RWPE1 (cell line): ENCODE measurements at regions not wholly inside any gene's neighbourhood (a gene's known extent, or its start where the extent isn't known, plus 50 kb on each side); places are given as distances from the start of the nearest gene placed in this dataset.

Experiments used
- CTCF ChIA-PET: fragments of 350-600 bp; sonication (Branson Sonifier 250); formaldehyde crosslinking; extraction: SDS; loops from one replicate; lab custom pipeline; 2021; lab: Yijun Ruan, JAX
- POLR2A ChIA-PET: fragments of 400-600 bp; formaldehyde crosslinking; extraction: SDS; loops from one replicate; lab custom pipeline; 2020; ENCODE audit warnings: antibody characterized with exemption; ENCODE audit not compliant: low non-redundant PET; lab: Yijun Ruan, JAX
- DNase-seq: peaks from one replicate; pipeline ENCODE4 v3.0.0; 2012; ENCODE audit warnings: low spot score
- H3K27ac ChIP-seq: fragments of 450-650 bp; 2 replicates; pipeline ENCODE4 v1.5.1; 2017
- CTCF ChIP-seq: fragments of 450-650 bp; conservative IDR thresholded peaks from 2 replicates; pipeline ENCODE4 v1.5.1; 2017; ENCODE audit warnings: low read depth, mild to moderate bottlenecking

- no peak for DNase-seq
- H3K27ac ChIP-seq, result no peak overlapping the region
- ChIA-PET CTCF (interaction anchor here (0.6 kb wide), 1 partner anchor 474 kb away, joined by 3 read pairs; no protein-coding TSS in a partner anchor), POLR2A (no interaction called here)
- TF ChIP-seq CTCF, result no peak
These were observed 71.3 kb downstream of the PTHLH start for GRCh38 chr12:27900920-27901879.

GRCh38 chr12:27899151-27899661 is 73.3 kb downstream of the PTHLH start:
- no peak for TF ChIP-seq CTCF
- DNase-seq, result peak; percentile 76
- ChIA-PET CTCF (no interaction called here), POLR2A (no interaction called here)
- H3K27ac ChIP-seq, result no peak overlapping the region

DNA sequence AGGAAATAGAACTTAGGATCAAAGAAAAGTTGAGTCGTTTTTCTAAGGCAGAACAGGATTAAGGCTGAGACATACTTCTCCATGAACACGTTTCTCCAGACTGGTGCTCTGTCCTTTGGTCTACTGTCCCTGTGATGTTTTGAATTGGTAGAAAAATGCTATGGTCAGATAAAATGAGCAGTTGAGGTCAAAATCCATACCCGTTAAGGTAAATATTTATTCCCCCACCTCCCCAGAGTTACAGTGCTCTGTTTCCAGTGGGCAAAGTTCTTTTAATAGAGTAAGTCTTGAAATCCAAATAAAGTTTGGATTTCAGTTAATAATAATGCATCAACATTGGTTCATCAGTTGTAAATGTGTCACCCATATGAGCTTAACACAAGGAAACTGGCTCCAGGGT is 74.5 kb downstream of the PTHLH start:
- no peak for DNase-seq
- no peak overlapping the region for H3K27ac ChIP-seq
- TF ChIP-seq CTCF, result no peak
- ChIA-PET POLR2A (no interaction called here), CTCF (no interaction called here)

GRCh38 chr12:27896419-27896990 is 76.0 kb downstream of the PTHLH start:
- ChIA-PET CTCF (no interaction called here), POLR2A (no interaction called here)
- no peak overlapping the region for H3K27ac ChIP-seq
- no peak for DNase-seq
- TF ChIP-seq CTCF, result no peak

- TF ChIP-seq CTCF, result no peak
- CTCF ChIA-PET, result no interaction called here
- no peak overlapping the region for H3K27ac ChIP-seq
- no peak for DNase-seq
- POLR2A ChIA-PET, result no interaction called here
These were observed 78.2 kb downstream of the PTHLH start for GRCh38 chr12:27894309-27894708.

- no peak overlapping the region for H3K27ac ChIP-seq
- CTCF ChIA-PET, result no interaction called here
These were observed 92.8 kb downstream of the PTHLH start for GRCh38 chr12:27879708-27880107.

More at GRCh38 chr12:27879708-27880107, 92.8 kb downstream of the PTHLH start:
- TF ChIP-seq CTCF, result no peak
- no peak for DNase-seq
- POLR2A ChIA-PET, result no interaction called here
